CD4-positive, alpha-beta T cell (primary cell): ENCODE measurements at regions not wholly inside any gene's neighbourhood (a gene's known extent, or its start where the extent isn't known, plus 50 kb on each side); places are given as distances from the start of the nearest gene placed in this dataset.

Experiments
- ATAC-seq: fragments of 200-7000 bp; cut with Tn5 transposase; one replicate; pipeline ENCODE4 v1.10.0; 2022; ENCODE audit warnings: mild to moderate bottlenecking; ENCODE audit not compliant: poor library complexity
- CTCF ChIA-PET: fragments of 350-600 bp; sonication (Branson Sonifier 250); formaldehyde crosslinking; loops from one replicate; lab custom pipeline; 2021; ENCODE audit warnings: antibody characterized with exemption, inconsistent platforms; lab: Charles Lee
- POLR2A ChIA-PET: fragments of 350-600 bp; sonication (Branson Sonifier 250); formaldehyde crosslinking; loops from one replicate; lab custom pipeline; 2021; ENCODE audit warnings: antibody characterized with exemption, inconsistent platforms; lab: Charles Lee
- DNase-seq, 14 experiments: peaks; one replicate each; pipeline ENCODE4 v3.0.0-alpha.2; 2013 to 2020; ENCODE audit warnings: mixed read lengths in 2 of 14
- H3K27ac ChIP-seq, 2 donors: one replicate each; pipeline versions ENCODE4 v1.5.1 to v1.7.0; 2013; ENCODE audit warnings: low read length in 2 of 2, low read depth in 1 of 2, mild to moderate bottlenecking in 1 of 2
- H3K27me3 ChIP-seq, 2 experiments: 1 replicate in 1 of 2; 2 replicates in 1 of 2; pipeline versions ENCODE4 v1.6.1 to v1.7.0; 2013; ENCODE audit warnings: low read length in 2 of 2, control low read depth in 1 of 2, mild to moderate bottlenecking in 1 of 2, moderate library complexity in 1 of 2; ENCODE audit not compliant: insufficient read depth in 2 of 2, control insufficient read depth in 1 of 2
- H3K36me3 ChIP-seq: one replicate; pipeline ENCODE4 v1.6.1; 2013; ENCODE audit warnings: low read length, control low read depth; ENCODE audit not compliant: insufficient read depth
- H3K4me1 ChIP-seq: one replicate; pipeline ENCODE4 v1.6.1; 2013; ENCODE audit warnings: low read length, control low read depth; ENCODE audit not compliant: insufficient read depth
- H3K4me3 ChIP-seq: one replicate; pipeline ENCODE4 v1.5.1; 2013; ENCODE audit warnings: mild to moderate bottlenecking, low read length, moderate library complexity
- H3K9me3 ChIP-seq, 2 experiments: 1 replicate in 1 of 2; 2 replicates in 1 of 2; pipeline versions ENCODE4 v1.6.1 to v1.7.0; 2013; ENCODE audit warnings: low read length in 2 of 2, mild to moderate bottlenecking in 2 of 2, control low read depth in 1 of 2, moderate library complexity in 1 of 2; ENCODE audit not compliant: control insufficient read depth in 1 of 2, insufficient read depth in 1 of 2
- H3K27ac Mint-ChIP-seq: one replicate; pipeline ENCODE4 v1.8.0; 2020; ENCODE audit warnings: mixed read lengths
- H3K27me3 Mint-ChIP-seq: one replicate; pipeline ENCODE4 v1.8.0; 2021; ENCODE audit warnings: mixed read lengths
- H3K36me3 Mint-ChIP-seq: one replicate; pipeline ENCODE4 v1.8.0; 2021; ENCODE audit warnings: low read depth, mixed read lengths
- H3K4me1 Mint-ChIP-seq: one replicate; pipeline ENCODE4 v1.8.0; 2021; ENCODE audit warnings: low read depth, mixed read lengths
- H3K4me3 Mint-ChIP-seq: one replicate; pipeline ENCODE4 v1.8.0; 2020; ENCODE audit warnings: mild to moderate bottlenecking, mixed read lengths
- H3K9me3 Mint-ChIP-seq: one replicate; pipeline ENCODE4 v1.8.0; 2020; ENCODE audit warnings: mixed read lengths
- CTCF ChIP-seq: fragments of 200-600 bp; IDR thresholded peaks from one replicate; pipeline ENCODE4 v1.8.0; 2022; ENCODE audit warnings: antibody characterized with exemption, mild to moderate bottlenecking
- intact Hi-C, 2 experiments: fragments of 100-400 bp; cut with DNase I in 1 of 2; cut with micrococcal nuclease in 1 of 2; formaldehyde crosslinking; loops; one replicate each; pipeline versions ENCODE4 v1.15.1 to v1.9.0; 2023 to 2025; cut with DNase I, micrococcal nuclease

GRCh38 chr14:99321955-99322730, 50.1 kb upstream of the BCL11B start:
- Histone ChIP-seq H3K4me3 (no peak overlapping the region), H3K36me3 (no peaks in the 10 kb centered on the region), H3K9me3 (no peaks in the 10 kb centered on the region), H3K27me3 (no peaks in the 10 kb centered on the region), H3K4me1 (peaks cover 10% of the 10 kb centered on the region), H3K27ac (no peak overlapping the region)
- Mint-ChIP-seq H3K4me1 (peaks cover 7% of the 10 kb centered on the region), H3K9me3 (no peaks in the 10 kb centered on the region), H3K27ac (no peak overlapping the region), H3K4me3 (no peak overlapping the region), H3K27me3 (peaks cover 7% of the 10 kb centered on the region), H3K36me3 (no peaks in the 10 kb centered on the region)
- intact Hi-C loops, result loop anchor here in 1 of 2 experiments (2.0 to 5.0 kb wide), 2 partner anchors 93 to 560 kb away; no protein-coding TSS in a partner anchor
- no peak for DNase-seq
- no peak for TF ChIP-seq CTCF
- ChIA-PET POLR2A (no interaction called here), CTCF (no interaction called here)
- no peak for ATAC-seq
